ENCODE measurements at regions not wholly inside any gene's neighbourhood (a gene's known extent, or its start where the extent isn't known, plus 50 kb on each side); places are given as distances from the start of the nearest gene placed in this dataset.

DNA sequence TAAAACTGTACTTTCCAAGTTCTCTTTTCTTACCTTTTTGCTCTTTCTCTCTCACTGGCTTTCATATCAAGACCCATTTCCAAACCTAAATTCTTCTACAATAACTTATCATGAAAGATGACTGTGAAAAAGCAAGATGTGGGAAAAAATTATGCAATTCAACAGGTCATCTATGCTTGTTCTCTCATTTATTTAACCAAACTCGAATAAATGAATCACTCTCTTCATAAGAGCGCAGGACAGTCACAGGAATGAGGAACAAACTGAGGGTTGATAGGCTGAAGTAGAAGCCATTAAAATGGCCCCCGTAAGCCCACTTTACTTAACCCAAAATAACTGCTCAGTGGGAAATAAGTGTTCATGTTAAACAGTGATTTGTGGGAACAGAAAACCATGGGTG, 1289.7 kb upstream of the SORCS1 start:
- no peak overlapping the region for H3K4me2 ChIP-seq (ENCODE audit: low read depth, low read length, poor library complexity, severe bottlenecking)
- TF ChIP-seq EZH2phosphoT487 (conservative IDR thresholded peaks at IDR 0.05; ENCODE audit: low read length) (no peak), CTCF (IDR thresholded peaks at IDR 0.05; ENCODE audit: insufficient read depth, low read length, poor library complexity, severe bottlenecking) (no peak)

GRCh38 chr10:108453166-108453565, 1288.7 kb upstream of the SORCS1 start:
- no peak overlapping the region for H3K4me2 ChIP-seq (ENCODE audit: low read depth, low read length, poor library complexity, severe bottlenecking)
- no peaks in the 10 kb centered on the region for H3K36me3 ChIP-seq (ENCODE audit: low read length)
- no peaks in the 10 kb centered on the region for H3K27me3 ChIP-seq (ENCODE audit: low read length)
- no peak overlapping the region for H3K27ac ChIP-seq (ENCODE audit: low read depth, low read length)
- no peak overlapping the region for H3K9ac ChIP-seq (ENCODE audit: low read length)
- H4K20me1 ChIP-seq (ENCODE audit: low read depth, low read length) = no peaks in the 10 kb centered on the region
- no peaks in the 10 kb centered on the region for H3F3A ChIP-seq (ENCODE audit: insufficient read depth)
- TF ChIP-seq CTCF (IDR thresholded peaks at IDR 0.05; ENCODE audit: insufficient read depth, low read length, poor library complexity, severe bottlenecking) = no peak
- TF ChIP-seq EZH2phosphoT487 (conservative IDR thresholded peaks at IDR 0.05; ENCODE audit: low read length) = no peak
- H3K4me3 ChIP-seq (ENCODE audit: insufficient read depth, low read length, poor library complexity, severe bottlenecking) = no peak overlapping the region
- no peaks in the 10 kb centered on the region for H3K9me2 ChIP-seq (replicated peaks; ENCODE audit: insufficient read depth, low read length)
- H3K9me3 ChIP-seq (ENCODE audit: insufficient read depth, low read length) = no peaks in the 10 kb centered on the region
- H2AFZ ChIP-seq (ENCODE audit: low read depth, low read length, severe bottlenecking) = no peak overlapping the region
- H3K79me2 ChIP-seq (ENCODE audit: insufficient read depth, low read length) = no peaks in the 10 kb centered on the region

More for the DNA sequence above, 1289.7 kb upstream of the SORCS1 start:
- Histone ChIP-seq H3K79me2 (ENCODE audit: insufficient read depth, low read length) (no peaks in the 10 kb centered on the region), H3K9me2 (replicated peaks; ENCODE audit: insufficient read depth, low read length) (no peaks in the 10 kb centered on the region), H3F3A (ENCODE audit: insufficient read depth) (no peaks in the 10 kb centered on the region), H3K9ac (ENCODE audit: low read length) (no peak overlapping the region), H3K36me3 (ENCODE audit: low read length) (no peaks in the 10 kb centered on the region), H2AFZ (ENCODE audit: low read depth, low read length, severe bottlenecking) (no peak overlapping the region), H3K27ac (ENCODE audit: low read depth, low read length) (no peak overlapping the region), H4K20me1 (ENCODE audit: low read depth, low read length) (no peaks in the 10 kb centered on the region), H3K27me3 (ENCODE audit: low read length) (no peaks in the 10 kb centered on the region), H3K9me3 (ENCODE audit: insufficient read depth, low read length) (no peaks in the 10 kb centered on the region), H3K4me3 (ENCODE audit: insufficient read depth, low read length, poor library complexity, severe bottlenecking) (no peak overlapping the region)

- no peaks in the 10 kb centered on the region for H3K79me2 ChIP-seq (ENCODE audit: insufficient read depth, low read length)
- H3K27ac ChIP-seq (ENCODE audit: low read depth, low read length) = no peak overlapping the region
- no peaks in the 10 kb centered on the region for H3K9me3 ChIP-seq (ENCODE audit: insufficient read depth, low read length)
- TF ChIP-seq EZH2phosphoT487 (conservative IDR thresholded peaks at IDR 0.05; ENCODE audit: low read length) (no peak), CTCF (IDR thresholded peaks at IDR 0.05; ENCODE audit: insufficient read depth, low read length, poor library complexity, severe bottlenecking) (no peak)
- H3K4me2 ChIP-seq (ENCODE audit: low read depth, low read length, poor library complexity, severe bottlenecking) = no peak overlapping the region
- H3K4me3 ChIP-seq (ENCODE audit: insufficient read depth, low read length, poor library complexity, severe bottlenecking) = no peak overlapping the region
- no peak overlapping the region for H3K9ac ChIP-seq (ENCODE audit: low read length)
- no peaks in the 10 kb centered on the region for H4K20me1 ChIP-seq (ENCODE audit: low read depth, low read length)
- no peak overlapping the region for H2AFZ ChIP-seq (ENCODE audit: low read depth, low read length, severe bottlenecking)
- H3K9me2 ChIP-seq (replicated peaks; ENCODE audit: insufficient read depth, low read length) = no peaks in the 10 kb centered on the region
- no peaks in the 10 kb centered on the region for H3K27me3 ChIP-seq (ENCODE audit: low read length)
- no peaks in the 10 kb centered on the region for H3F3A ChIP-seq (ENCODE audit: insufficient read depth)
- H3K36me3 ChIP-seq (ENCODE audit: low read length) = no peaks in the 10 kb centered on the region
Measured at GRCh38 chr10:108452533-108452932, 1288.0 kb upstream of the SORCS1 start.
